ENCODE measurements at regions not wholly inside any gene's neighbourhood (a gene's known extent, or its start where the extent isn't known, plus 50 kb on each side); places are given as distances from the start of the nearest gene placed in this dataset.

DNA sequence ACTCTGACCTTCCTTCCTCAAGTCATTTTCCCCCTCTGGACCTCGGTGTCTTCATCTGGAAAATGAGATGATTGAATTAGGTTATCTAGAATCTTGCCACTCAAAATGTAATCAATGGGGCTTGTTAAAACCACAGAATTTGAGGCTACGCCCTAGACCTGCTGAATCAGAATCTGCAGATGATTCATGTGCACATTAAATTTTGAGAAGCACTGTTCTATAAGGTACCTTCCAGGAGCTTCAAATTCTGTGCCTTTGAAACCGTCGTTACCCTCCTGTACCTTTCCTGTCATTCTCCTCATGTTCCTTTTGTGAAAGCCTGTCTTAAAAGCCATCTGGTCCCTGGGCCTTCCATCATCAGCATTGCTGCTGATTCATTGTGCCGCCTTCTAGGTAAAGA is 172.4 kb upstream of the TOPAZ1 start:
- Histone ChIP-seq H3K36me3 (ENCODE audit: insufficient read depth, low read length) (no peaks in the 10 kb centered on the region), H3K27me3 (ENCODE audit: insufficient read depth, low read depth, low read length) (no peaks in the 10 kb centered on the region), H3K9ac (ENCODE audit: low read length) (no peak overlapping the region), H2AFZ (ENCODE audit: low read depth, low read length) (no peak overlapping the region), H3K27ac (ENCODE audit: low read length) (no peak overlapping the region), H3K4me2 (ENCODE audit: low read length) (no peak overlapping the region), H3K9me3 (ENCODE audit: low read length) (no peaks in the 10 kb centered on the region), H3K9me2 (ENCODE audit: insufficient read depth, low read length) (no peaks in the 10 kb centered on the region), H3K79me2 (replicated peaks; ENCODE audit: insufficient read depth, low read length) (no peaks in the 10 kb centered on the region), H3F3A (ENCODE audit: insufficient read depth, low read length, poor library complexity, severe bottlenecking) (no peaks in the 10 kb centered on the region), H4K20me1 (ENCODE audit: insufficient read depth) (no peaks in the 10 kb centered on the region), H3K4me3 (ENCODE audit: low read length) (no peak overlapping the region)
- TF ChIP-seq EP300 (conservative IDR thresholded peaks at IDR 0.05; ENCODE audit: poor library complexity, severe bottlenecking) = no peak
- no peak for TF ChIP-seq RAD21 (conservative IDR thresholded peaks at IDR 0.05)
- no peak for TF ChIP-seq MXI1 (conservative IDR thresholded peaks at IDR 0.05; ENCODE audit: poor library complexity, severe bottlenecking)
- TF ChIP-seq, protein P1, sequence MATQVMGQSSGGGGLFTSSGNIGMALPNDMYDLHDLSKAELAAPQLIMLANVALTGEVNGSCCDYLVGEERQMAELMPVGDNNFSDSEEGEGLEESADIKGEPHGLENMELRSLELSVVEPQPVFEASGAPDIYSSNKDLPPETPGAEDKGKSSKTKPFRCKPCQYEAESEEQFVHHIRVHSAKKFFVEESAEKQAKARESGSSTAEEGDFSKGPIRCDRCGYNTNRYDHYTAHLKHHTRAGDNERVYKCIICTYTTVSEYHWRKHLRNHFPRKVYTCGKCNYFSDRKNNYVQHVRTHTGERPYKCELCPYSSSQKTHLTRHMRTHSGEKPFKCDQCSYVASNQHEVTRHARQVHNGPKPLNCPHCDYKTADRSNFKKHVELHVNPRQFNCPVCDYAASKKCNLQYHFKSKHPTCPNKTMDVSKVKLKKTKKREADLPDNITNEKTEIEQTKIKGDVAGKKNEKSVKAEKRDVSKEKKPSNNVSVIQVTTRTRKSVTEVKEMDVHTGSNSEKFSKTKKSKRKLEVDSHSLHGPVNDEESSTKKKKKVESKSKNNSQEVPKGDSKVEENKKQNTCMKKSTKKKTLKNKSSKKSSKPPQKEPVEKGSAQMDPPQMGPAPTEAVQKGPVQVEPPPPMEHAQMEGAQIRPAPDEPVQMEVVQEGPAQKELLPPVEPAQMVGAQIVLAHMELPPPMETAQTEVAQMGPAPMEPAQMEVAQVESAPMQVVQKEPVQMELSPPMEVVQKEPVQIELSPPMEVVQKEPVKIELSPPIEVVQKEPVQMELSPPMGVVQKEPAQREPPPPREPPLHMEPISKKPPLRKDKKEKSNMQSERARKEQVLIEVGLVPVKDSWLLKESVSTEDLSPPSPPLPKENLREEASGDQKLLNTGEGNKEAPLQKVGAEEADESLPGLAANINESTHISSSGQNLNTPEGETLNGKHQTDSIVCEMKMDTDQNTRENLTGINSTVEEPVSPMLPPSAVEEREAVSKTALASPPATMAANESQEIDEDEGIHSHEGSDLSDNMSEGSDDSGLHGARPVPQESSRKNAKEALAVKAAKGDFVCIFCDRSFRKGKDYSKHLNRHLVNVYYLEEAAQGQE (IDR thresholded peaks at IDR 0.05; ENCODE audit: borderline replicate concordance) = no peak
- no peak for TF ChIP-seq SMC3 (conservative IDR thresholded peaks at IDR 0.05; ENCODE audit: poor library complexity)
- TF ChIP-seq, protein P2, sequence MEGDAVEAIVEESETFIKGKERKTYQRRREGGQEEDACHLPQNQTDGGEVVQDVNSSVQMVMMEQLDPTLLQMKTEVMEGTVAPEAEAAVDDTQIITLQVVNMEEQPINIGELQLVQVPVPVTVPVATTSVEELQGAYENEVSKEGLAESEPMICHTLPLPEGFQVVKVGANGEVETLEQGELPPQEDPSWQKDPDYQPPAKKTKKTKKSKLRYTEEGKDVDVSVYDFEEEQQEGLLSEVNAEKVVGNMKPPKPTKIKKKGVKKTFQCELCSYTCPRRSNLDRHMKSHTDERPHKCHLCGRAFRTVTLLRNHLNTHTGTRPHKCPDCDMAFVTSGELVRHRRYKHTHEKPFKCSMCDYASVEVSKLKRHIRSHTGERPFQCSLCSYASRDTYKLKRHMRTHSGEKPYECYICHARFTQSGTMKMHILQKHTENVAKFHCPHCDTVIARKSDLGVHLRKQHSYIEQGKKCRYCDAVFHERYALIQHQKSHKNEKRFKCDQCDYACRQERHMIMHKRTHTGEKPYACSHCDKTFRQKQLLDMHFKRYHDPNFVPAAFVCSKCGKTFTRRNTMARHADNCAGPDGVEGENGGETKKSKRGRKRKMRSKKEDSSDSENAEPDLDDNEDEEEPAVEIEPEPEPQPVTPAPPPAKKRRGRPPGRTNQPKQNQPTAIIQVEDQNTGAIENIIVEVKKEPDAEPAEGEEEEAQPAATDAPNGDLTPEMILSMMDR (IDR thresholded peaks at IDR 0.05; ENCODE audit: poor library complexity, severe bottlenecking) = no peak
- TF ChIP-seq EZH2 (IDR thresholded peaks at IDR 0.05; ENCODE audit: borderline replicate concordance, insufficient read depth, low read length, poor library complexity, severe bottlenecking) = no peak
- no peak for TF ChIP-seq POLR2AphosphoS5 (IDR thresholded peaks at IDR 0.05)
- TF ChIP-seq TAF1 (IDR thresholded peaks at IDR 0.05; ENCODE audit: low read depth) = no peak

DNA sequence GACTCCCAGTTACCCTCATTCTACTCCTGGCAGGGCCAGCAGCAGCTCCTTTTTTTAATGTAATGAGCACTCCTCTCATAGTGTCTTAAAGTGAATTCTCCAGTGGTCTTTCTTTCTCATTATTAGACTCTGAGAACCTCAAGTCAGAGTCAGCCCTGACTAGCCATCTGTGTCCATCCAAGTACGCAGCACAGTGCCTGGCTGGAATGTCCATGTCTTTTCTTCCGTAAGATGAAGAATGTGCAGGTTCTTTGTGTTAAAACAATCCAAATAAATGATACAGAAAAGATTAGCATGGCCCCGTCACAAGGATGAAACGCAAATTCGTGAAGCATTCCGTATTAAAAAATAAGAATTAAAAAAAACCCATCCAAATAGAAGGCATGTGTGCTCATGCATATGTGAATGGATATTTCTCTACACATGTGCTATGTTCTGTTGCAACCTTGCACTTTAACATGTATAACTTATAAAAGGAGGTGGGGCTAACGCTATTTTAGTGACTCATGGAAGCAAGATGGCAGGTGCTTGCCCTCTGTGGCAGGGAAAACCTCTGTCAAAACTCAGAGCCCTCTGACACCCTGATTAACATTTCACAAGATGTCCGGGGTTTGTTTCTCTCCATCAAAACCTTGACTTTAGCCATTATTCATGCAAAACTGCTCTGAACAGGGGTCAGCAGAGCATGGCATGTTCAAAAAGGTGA is 170.7 kb upstream of the TOPAZ1 start:
- Histone ChIP-seq H3K9me3 (ENCODE audit: low read length) (no peaks in the 10 kb centered on the region), H3K4me3 (ENCODE audit: low read length) (no peak overlapping the region), H3K79me2 (replicated peaks; ENCODE audit: insufficient read depth, low read length) (no peaks in the 10 kb centered on the region), H3K9ac (ENCODE audit: low read length) (no peak overlapping the region), H3K27ac (ENCODE audit: low read length) (no peak overlapping the region), H3K9me2 (ENCODE audit: insufficient read depth, low read length) (no peaks in the 10 kb centered on the region), H4K20me1 (ENCODE audit: insufficient read depth) (no peaks in the 10 kb centered on the region), H2AFZ (ENCODE audit: low read depth, low read length) (no peak overlapping the region), H3K36me3 (ENCODE audit: insufficient read depth, low read length) (no peaks in the 10 kb centered on the region), H3F3A (ENCODE audit: insufficient read depth, low read length, poor library complexity, severe bottlenecking) (no peaks in the 10 kb centered on the region), H3K27me3 (ENCODE audit: insufficient read depth, low read depth, low read length) (no peaks in the 10 kb centered on the region), H3K4me2 (ENCODE audit: low read length) (no peak overlapping the region)
- TF ChIP-seq MXI1 (conservative IDR thresholded peaks at IDR 0.05; ENCODE audit: poor library complexity, severe bottlenecking) (no peak), SMC3 (conservative IDR thresholded peaks at IDR 0.05; ENCODE audit: poor library complexity) (no peak), TAF1 (IDR thresholded peaks at IDR 0.05; ENCODE audit: low read depth) (no peak), EP300 (conservative IDR thresholded peaks at IDR 0.05; ENCODE audit: poor library complexity, severe bottlenecking) (no peak), RAD21 (conservative IDR thresholded peaks at IDR 0.05) (no peak), EZH2 (IDR thresholded peaks at IDR 0.05; ENCODE audit: borderline replicate concordance, insufficient read depth, low read length, poor library complexity, severe bottlenecking) (no peak), POLR2AphosphoS5 (IDR thresholded peaks at IDR 0.05) (no peak)
- TF ChIP-seq, protein P2 (IDR thresholded peaks at IDR 0.05; ENCODE audit: poor library complexity, severe bottlenecking) = no peak
- TF ChIP-seq, protein P1 (IDR thresholded peaks at IDR 0.05; ENCODE audit: borderline replicate concordance) = no peak

Data from neural cell (in vitro differentiated cells).